Myocyte (in vitro differentiated cells): ENCODE measurements at regions not wholly inside any gene's neighbourhood (a gene's known extent, or its start where the extent isn't known, plus 50 kb on each side); places are given as distances from the start of the nearest gene placed in this dataset.
"Not testable (repeated sequence)": the region's sequence is repeated elsewhere in the genome, so short reads cannot be mapped to it uniquely, and the experiment has no call there.

Experiments
- DNase-seq: peaks from one replicate; pipeline ENCODE4 v3.0.0-alpha.2; 2012; ENCODE audit warnings: low read depth

- DNase-seq = not testable (repeated sequence)
These were observed 278.3 kb downstream of the PCDH17 start for GRCh38 chr13:57909833-57910232.

- no peak for DNase-seq
These were observed 286.5 kb downstream of the PCDH17 start for GRCh38 chr13:57918086-57918485.

- DNase-seq = no peak
These were observed 287.4 kb downstream of the PCDH17 start for GRCh38 chr13:57918913-57919312.

GRCh38 chr13:57925250-57925649 is 293.7 kb downstream of the PCDH17 start:
- no peak for DNase-seq

GRCh38 chr13:57925751-57926150 is 294.2 kb downstream of the PCDH17 start:
- no peak for DNase-seq

- no peak for DNase-seq
These were observed 300.5 kb downstream of the PCDH17 start for GRCh38 chr13:57932061-57932460.

- no peak for DNase-seq
These were observed 302.1 kb downstream of the PCDH17 start for GRCh38 chr13:57933606-57934005.

GRCh38 chr13:57935965-57936364 is 304.4 kb downstream of the PCDH17 start:
- no peak for DNase-seq

GRCh38 chr13:57946361-57946760 is 314.8 kb downstream of the PCDH17 start:
- no peak for DNase-seq

- DNase-seq = no peak
These were observed 317.3 kb downstream of the PCDH17 start for GRCh38 chr13:57948884-57949283.

GRCh38 chr13:57969951-57970350 is 338.4 kb downstream of the PCDH17 start:
- no peak for DNase-seq

GRCh38 chr13:57970404-57970803 is 338.9 kb downstream of the PCDH17 start:
- DNase-seq = no peak

- no peak for DNase-seq
These were observed 351.2 kb downstream of the PCDH17 start for GRCh38 chr13:57982782-57983181.

GRCh38 chr13:57988276-57988675 is 356.7 kb downstream of the PCDH17 start:
- no peak for DNase-seq

GRCh38 chr13:57991041-57991440 is 359.5 kb downstream of the PCDH17 start:
- no peak for DNase-seq

GRCh38 chr13:57992416-57992815 is 360.9 kb downstream of the PCDH17 start:
- DNase-seq = no peak

- no peak for DNase-seq
These were observed 365.2 kb downstream of the PCDH17 start for GRCh38 chr13:57996717-57997116.

- DNase-seq = no peak
These were observed 373.2 kb downstream of the PCDH17 start for GRCh38 chr13:58004751-58005150.

GRCh38 chr13:58018020-58018419 is 386.5 kb downstream of the PCDH17 start:
- DNase-seq = no peak

GRCh38 chr13:58018865-58019264 is 387.3 kb downstream of the PCDH17 start:
- no peak for DNase-seq

- DNase-seq = no peak
These were observed 392.6 kb downstream of the PCDH17 start for GRCh38 chr13:58024103-58024502.

GRCh38 chr13:58025821-58026220 is 394.3 kb downstream of the PCDH17 start:
- DNase-seq = no peak

GRCh38 chr13:58032676-58033460 is 401.3 kb downstream of the PCDH17 start:
- no peak for DNase-seq
